ENCODE measurements at regions not wholly inside any gene's neighbourhood (a gene's known extent, or its start where the extent isn't known, plus 50 kb on each side); places are given as distances from the start of the nearest gene placed in this dataset.

GRCh38 chr1:29869802-29870201 lies 633.5 kb downstream of the PTPRU start:
- no peak for DNase-seq

- DNase-seq: no peak
These were observed 632.6 kb downstream of the PTPRU start for GRCh38 chr1:29868944-29869343.

GRCh38 chr1:29868096-29868495 lies 631.8 kb downstream of the PTPRU start:
- no peak for DNase-seq

- no peak for DNase-seq
These were observed 628.7 kb downstream of the PTPRU start for GRCh38 chr1:29865051-29865450.

- DNase-seq: no peak
These were observed 628.2 kb downstream of the PTPRU start for GRCh38 chr1:29864431-29865022.

- DNase-seq: no peak
These were observed 625.6 kb downstream of the PTPRU start for GRCh38 chr1:29861922-29862321.

GRCh38 chr1:29861446-29861845 lies 625.1 kb downstream of the PTPRU start:
- no peak for DNase-seq

- DNase-seq: no peak
These were observed 624.4 kb downstream of the PTPRU start for GRCh38 chr1:29860681-29861080.

GRCh38 chr1:29860056-29860455 lies 623.7 kb downstream of the PTPRU start:
- DNase-seq: no peak

- DNase-seq: no peak
These were observed 622.8 kb downstream of the PTPRU start for GRCh38 chr1:29859126-29859525.

- DNase-seq: no peak
These were observed 622.3 kb downstream of the PTPRU start for GRCh38 chr1:29858646-29859045.

- no peak for DNase-seq
These were observed 620.2 kb downstream of the PTPRU start for GRCh38 chr1:29856340-29857114.

- DNase-seq: no peak
These were observed 619.3 kb downstream of the PTPRU start for GRCh38 chr1:29855561-29856160.

GRCh38 chr1:29854700-29855276 lies 618.5 kb downstream of the PTPRU start:
- no peak for DNase-seq

GRCh38 chr1:29853716-29854330 lies 617.5 kb downstream of the PTPRU start:
- no peak for DNase-seq

GRCh38 chr1:29852248-29852647 lies 615.9 kb downstream of the PTPRU start:
- DNase-seq: no peak

GRCh38 chr1:29851691-29852090 lies 615.4 kb downstream of the PTPRU start:
- DNase-seq: no peak

- no peak for DNase-seq
These were observed 613.9 kb downstream of the PTPRU start for GRCh38 chr1:29849991-29850757.

GRCh38 chr1:29849038-29849750 lies 612.9 kb downstream of the PTPRU start:
- peak; percentile 30 for DNase-seq

GRCh38 chr1:29845910-29846309 lies 609.6 kb downstream of the PTPRU start:
- no peak for DNase-seq

- no peak for DNase-seq
These were observed 605.8 kb downstream of the PTPRU start for GRCh38 chr1:29842130-29842529.

GRCh38 chr1:29839726-29840125 lies 603.4 kb downstream of the PTPRU start:
- DNase-seq: no peak

Data from fibroblast of skin of right quadriceps (primary cell).